ENCODE measurements at regions not wholly inside any gene's neighbourhood (a gene's known extent, or its start where the extent isn't known, plus 50 kb on each side); places are given as distances from the start of the nearest gene placed in this dataset.
"Not testable (repeated sequence)": the region's sequence is repeated elsewhere in the genome, so short reads cannot be mapped to it uniquely, and the experiment has no call there.

DNA sequence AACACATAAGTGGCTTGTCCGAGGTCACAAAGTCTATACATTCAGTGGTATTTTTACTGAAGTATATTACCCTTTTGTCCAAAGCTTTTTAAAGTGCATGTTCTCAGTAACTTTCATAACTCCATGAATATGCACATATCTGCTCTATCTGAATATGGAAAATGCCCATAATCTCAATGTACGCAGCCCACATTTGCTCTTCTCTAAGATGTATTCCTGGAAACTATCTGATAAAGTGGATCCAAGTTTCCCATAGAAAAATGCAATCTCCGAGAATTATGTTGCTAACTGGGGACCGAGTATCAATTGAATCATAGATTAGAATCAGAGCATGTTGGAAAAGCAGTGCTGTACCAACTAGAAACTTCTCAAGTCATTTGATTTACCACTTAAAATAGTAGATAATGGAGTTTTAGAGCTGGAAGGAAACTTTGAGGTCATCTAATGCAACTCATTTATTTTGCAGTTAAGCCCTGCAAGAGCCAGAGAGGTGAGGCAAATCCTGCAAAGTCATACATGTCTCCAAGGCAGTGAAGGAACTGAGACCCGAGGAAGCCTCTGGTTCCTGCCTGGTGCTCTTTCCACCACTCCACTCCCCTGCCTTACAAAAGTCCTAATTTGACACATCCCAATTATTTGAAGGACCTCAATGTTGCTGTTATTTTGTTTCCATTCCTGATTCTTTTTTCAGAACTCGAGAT is 69.4 kb downstream of the CYCS start:
- Mint-ChIP-seq H3K36me3 (ENCODE audit: insufficient read depth, unreplicated experiment) (no peaks in the 10 kb centered on the region), H3K27ac (ENCODE audit: unreplicated experiment) (no peak overlapping the region), H3K9me3 (ENCODE audit: low read depth, unreplicated experiment) (no peaks in the 10 kb centered on the region), H3K27me3 (ENCODE audit: unreplicated experiment) (no peaks in the 10 kb centered on the region), H3K4me1 (ENCODE audit: low read depth, unreplicated experiment) (peaks cover 8% of the 10 kb centered on the region), H3K4me3 (ENCODE audit: low read depth, unreplicated experiment) (no peak overlapping the region)
- TF ChIP-seq, protein P1, sequence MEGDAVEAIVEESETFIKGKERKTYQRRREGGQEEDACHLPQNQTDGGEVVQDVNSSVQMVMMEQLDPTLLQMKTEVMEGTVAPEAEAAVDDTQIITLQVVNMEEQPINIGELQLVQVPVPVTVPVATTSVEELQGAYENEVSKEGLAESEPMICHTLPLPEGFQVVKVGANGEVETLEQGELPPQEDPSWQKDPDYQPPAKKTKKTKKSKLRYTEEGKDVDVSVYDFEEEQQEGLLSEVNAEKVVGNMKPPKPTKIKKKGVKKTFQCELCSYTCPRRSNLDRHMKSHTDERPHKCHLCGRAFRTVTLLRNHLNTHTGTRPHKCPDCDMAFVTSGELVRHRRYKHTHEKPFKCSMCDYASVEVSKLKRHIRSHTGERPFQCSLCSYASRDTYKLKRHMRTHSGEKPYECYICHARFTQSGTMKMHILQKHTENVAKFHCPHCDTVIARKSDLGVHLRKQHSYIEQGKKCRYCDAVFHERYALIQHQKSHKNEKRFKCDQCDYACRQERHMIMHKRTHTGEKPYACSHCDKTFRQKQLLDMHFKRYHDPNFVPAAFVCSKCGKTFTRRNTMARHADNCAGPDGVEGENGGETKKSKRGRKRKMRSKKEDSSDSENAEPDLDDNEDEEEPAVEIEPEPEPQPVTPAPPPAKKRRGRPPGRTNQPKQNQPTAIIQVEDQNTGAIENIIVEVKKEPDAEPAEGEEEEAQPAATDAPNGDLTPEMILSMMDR (IDR thresholded peaks at IDR 0.05; ENCODE audit: unreplicated experiment) = no peak
- intact Hi-C loops (cut with micrococcal nuclease; ENCODE audit: unreplicated experiment) = loop anchor here (5.0 kb wide), 1 partner anchor 567 kb away; no protein-coding TSS in a partner anchor
- no TSS peak for BruUV-seq (replicated peaks)
- CTCF ChIA-PET = no interaction called here
- no peak for DNase-seq

DNA sequence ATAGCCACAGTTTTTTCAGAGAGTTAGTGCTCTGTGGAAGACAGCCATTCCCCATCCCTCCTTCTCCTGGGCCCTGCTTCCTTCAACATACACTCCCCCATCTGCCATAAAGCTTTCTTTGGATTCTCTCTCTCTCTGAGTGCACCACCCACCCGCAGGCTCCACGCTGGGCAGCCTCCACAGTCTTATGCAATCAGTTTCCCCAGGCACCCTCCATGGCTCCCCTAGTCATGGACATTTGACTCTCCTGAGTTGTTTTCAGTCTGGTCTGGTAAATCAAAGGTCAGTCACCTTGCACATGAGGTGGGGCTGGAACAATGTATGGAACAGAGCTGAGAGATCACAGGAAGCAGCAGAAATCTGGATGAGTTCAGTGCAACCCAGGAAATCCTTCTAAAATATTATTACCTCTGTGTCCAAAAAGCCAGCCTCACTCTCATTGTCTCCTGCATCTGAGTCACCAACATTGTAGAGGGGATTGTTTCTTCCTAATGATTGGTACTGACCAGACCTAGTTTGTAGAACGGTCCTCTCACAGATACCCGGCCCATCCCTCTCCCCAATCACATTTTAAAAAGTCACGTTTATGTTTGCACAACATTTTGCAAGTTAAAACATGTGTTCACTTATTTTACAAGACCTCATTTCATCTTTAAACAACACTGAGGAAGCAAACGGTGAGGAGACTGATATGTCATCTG is 70.1 kb downstream of the CYCS start:
- no peaks in the 10 kb centered on the region for H3K9me3 Mint-ChIP-seq (ENCODE audit: low read depth, unreplicated experiment)

GRCh38 chr7:25050223-25050622 is 70.2 kb upstream of the OSBPL3 start:
- CTCF ChIA-PET = no interaction called here
- Mint-ChIP-seq H3K27me3 (ENCODE audit: unreplicated experiment) (no peaks in the 10 kb centered on the region), H3K4me1 (ENCODE audit: low read depth, unreplicated experiment) (peaks cover 8% of the 10 kb centered on the region), H3K9me3 (ENCODE audit: low read depth, unreplicated experiment) (no peaks in the 10 kb centered on the region), H3K4me3 (ENCODE audit: low read depth, unreplicated experiment) (no peak overlapping the region), H3K27ac (ENCODE audit: unreplicated experiment) (no peak overlapping the region), H3K36me3 (ENCODE audit: insufficient read depth, unreplicated experiment) (no peaks in the 10 kb centered on the region)
- DNase-seq = no peak
- BruUV-seq (replicated peaks) = no TSS peak
- TF ChIP-seq, protein P1 (IDR thresholded peaks at IDR 0.05; ENCODE audit: unreplicated experiment) = no peak
- intact Hi-C loops (cut with micrococcal nuclease; ENCODE audit: unreplicated experiment) = no loop called here

More for the DNA sequence above, 70.1 kb downstream of the CYCS start:
- Mint-ChIP-seq H3K4me3 (ENCODE audit: low read depth, unreplicated experiment) (no peak overlapping the region), H3K36me3 (ENCODE audit: insufficient read depth, unreplicated experiment) (no peaks in the 10 kb centered on the region), H3K27me3 (ENCODE audit: unreplicated experiment) (no peaks in the 10 kb centered on the region), H3K27ac (ENCODE audit: unreplicated experiment) (no peak overlapping the region), H3K4me1 (ENCODE audit: low read depth, unreplicated experiment) (peaks cover 8% of the 10 kb centered on the region)
- no peak for DNase-seq
- intact Hi-C loops (cut with micrococcal nuclease; ENCODE audit: unreplicated experiment) = loop anchor here (5.0 kb wide), 1 partner anchor 567 kb away; no protein-coding TSS in a partner anchor
- TF ChIP-seq, protein P1 (IDR thresholded peaks at IDR 0.05; ENCODE audit: unreplicated experiment) = no peak
- CTCF ChIA-PET = no interaction called here
- no TSS peak for BruUV-seq (replicated peaks)

DNA sequence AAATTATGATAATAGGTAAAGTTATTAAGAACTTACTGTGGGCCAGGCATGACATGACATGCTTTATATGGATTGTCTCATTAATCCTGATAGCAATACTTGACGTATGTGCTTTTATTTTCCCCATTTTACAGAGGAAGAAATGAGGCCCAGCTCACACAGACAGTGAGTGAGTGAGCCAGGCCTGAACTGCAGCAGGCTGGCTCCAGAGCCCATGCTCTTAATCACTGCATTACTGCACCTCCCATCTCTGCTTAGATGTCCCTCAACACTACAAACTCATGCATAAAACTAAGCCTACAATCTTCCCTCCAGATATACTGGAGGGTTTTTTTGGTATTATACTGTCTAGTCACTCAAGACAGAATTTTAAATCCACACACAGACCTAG is 68.5 kb upstream of the OSBPL3 start:
- H3K27ac Mint-ChIP-seq (ENCODE audit: unreplicated experiment) = no peak overlapping the region

DNA sequence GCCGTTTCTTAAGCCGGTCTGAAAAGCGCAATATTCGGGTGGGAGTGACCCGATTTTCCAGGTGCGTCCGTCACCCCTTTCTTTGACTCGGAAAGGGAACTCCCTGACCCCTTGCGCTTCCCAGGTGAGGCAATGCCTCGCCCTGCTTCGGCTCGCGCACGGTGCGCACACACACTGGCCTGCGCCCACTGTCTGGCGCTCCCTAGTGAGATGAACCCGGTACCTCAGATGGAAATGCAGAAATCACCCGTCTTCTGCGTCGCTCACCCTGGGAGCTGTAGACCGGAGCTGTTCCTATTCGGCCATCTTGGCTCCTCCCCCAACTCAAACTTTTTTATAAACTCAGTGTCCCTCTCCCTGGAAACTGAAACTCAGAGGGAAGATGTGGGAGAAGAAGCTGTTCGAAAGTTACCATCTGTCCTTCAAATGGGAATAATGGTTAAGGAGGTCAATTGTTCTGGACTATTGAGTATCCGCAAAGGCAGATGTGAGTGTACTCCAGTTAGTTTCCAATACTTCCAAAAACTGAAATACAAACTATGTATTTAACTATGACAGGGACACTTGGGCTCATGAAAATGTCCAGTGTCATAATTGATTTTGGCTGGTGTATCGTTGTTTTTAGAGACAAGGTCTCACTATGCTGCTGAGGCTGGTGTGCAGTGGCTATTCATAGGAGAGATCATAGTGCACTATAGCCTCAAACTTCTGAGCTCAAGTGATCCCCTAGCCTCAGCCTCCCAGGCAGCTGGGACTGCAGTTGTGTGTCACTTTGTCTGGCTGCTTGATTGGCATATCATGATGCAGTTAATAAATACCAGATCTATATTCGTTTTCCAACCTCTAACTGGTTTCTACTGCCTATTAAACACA is 67.8 kb upstream of the OSBPL3 start:
- H3K4me3 Mint-ChIP-seq (ENCODE audit: low read depth, unreplicated experiment); intact Hi-C loops (cut with micrococcal nuclease; ENCODE audit: unreplicated experiment); H3K27ac Mint-ChIP-seq (ENCODE audit: unreplicated experiment); H3K27me3 Mint-ChIP-seq (ENCODE audit: unreplicated experiment); H3K9me3 Mint-ChIP-seq (ENCODE audit: low read depth, unreplicated experiment); H3K36me3 Mint-ChIP-seq (ENCODE audit: insufficient read depth, unreplicated experiment); CTCF ChIA-PET; H3K4me1 Mint-ChIP-seq (ENCODE audit: low read depth, unreplicated experiment); DNase-seq; BruUV-seq (replicated peaks): not testable (repeated sequence)

More for the DNA sequence above, 68.5 kb upstream of the OSBPL3 start:
- no peak overlapping the region for H3K4me3 Mint-ChIP-seq (ENCODE audit: low read depth, unreplicated experiment)
- no peaks in the 10 kb centered on the region for H3K9me3 Mint-ChIP-seq (ENCODE audit: low read depth, unreplicated experiment)
- TF ChIP-seq, protein P1 (IDR thresholded peaks at IDR 0.05; ENCODE audit: unreplicated experiment) = no peak
- H3K36me3 Mint-ChIP-seq (ENCODE audit: insufficient read depth, unreplicated experiment) = no peaks in the 10 kb centered on the region
- no TSS peak for BruUV-seq (replicated peaks)
- DNase-seq = no peak
- intact Hi-C loops (cut with micrococcal nuclease; ENCODE audit: unreplicated experiment) = no loop called here
- CTCF ChIA-PET = interaction anchor here (1.0 kb wide), 1 partner anchor 24 kb away, joined by 3 read pairs; no protein-coding TSS in a partner anchor
- peaks cover 3% of the 10 kb centered on the region for H3K4me1 Mint-ChIP-seq (ENCODE audit: low read depth, unreplicated experiment)
- H3K27me3 Mint-ChIP-seq (ENCODE audit: unreplicated experiment) = no peaks in the 10 kb centered on the region

Measured in Calu3 (cell line).